ENCODE measurements at regions not wholly inside any gene's neighbourhood (a gene's known extent, or its start where the extent isn't known, plus 50 kb on each side); places are given as distances from the start of the nearest gene placed in this dataset.

GRCh38 chr21:19870682-19871081 lies 1127.5 kb upstream of the NCAM2 start:
- no peak overlapping the region for H3K27ac ChIP-seq (ENCODE audit: low read length)
- H3K4me1 ChIP-seq (ENCODE audit: insufficient read depth, low read length) = no peaks in the 10 kb centered on the region; the same call in 1 of the 2 replicates
- H3K9ac ChIP-seq (ENCODE audit: low read depth, low read length) = no peak overlapping the region
- no peaks in the 10 kb centered on the region for H3K9me3 ChIP-seq (ENCODE audit: insufficient read depth, low read depth, low read length)
- H3K27me3 ChIP-seq (ENCODE audit: insufficient read depth, low read length) = no peaks in the 10 kb centered on the region
- no peak overlapping the region for H3K4me3 ChIP-seq (ENCODE audit: low read length)
- H3K36me3 ChIP-seq (ENCODE audit: insufficient read depth, low read depth, low read length) = no peaks in the 10 kb centered on the region

GRCh38 chr21:19874521-19874920 lies 1123.7 kb upstream of the NCAM2 start:
- no peak overlapping the region for H3K4me3 ChIP-seq (ENCODE audit: low read length)

GRCh38 chr21:19878133-19878532 lies 1120.1 kb upstream of the NCAM2 start:
- H3K27ac ChIP-seq (ENCODE audit: low read length) = no peak overlapping the region
- H3K9me3 ChIP-seq (ENCODE audit: insufficient read depth, low read depth, low read length) = no peaks in the 10 kb centered on the region
- no peak overlapping the region for H3K4me3 ChIP-seq (ENCODE audit: low read length)
- no peaks in the 10 kb centered on the region for H3K36me3 ChIP-seq (ENCODE audit: insufficient read depth, low read depth, low read length)
- no peaks in the 10 kb centered on the region for H3K27me3 ChIP-seq (ENCODE audit: insufficient read depth, low read length)
- no peak overlapping the region for H3K9ac ChIP-seq (ENCODE audit: low read depth, low read length)
- H3K4me1 ChIP-seq (ENCODE audit: insufficient read depth, low read length) = no peaks in the 10 kb centered on the region

More at GRCh38 chr21:19874521-19874920, 1123.7 kb upstream of the NCAM2 start:
- Histone ChIP-seq H3K36me3 (ENCODE audit: insufficient read depth, low read depth, low read length) (no peaks in the 10 kb centered on the region), H3K4me1 (ENCODE audit: insufficient read depth, low read length) (no peaks in the 10 kb centered on the region), H3K27ac (ENCODE audit: low read length) (no peak overlapping the region), H3K9ac (ENCODE audit: low read depth, low read length) (no peak overlapping the region), H3K9me3 (ENCODE audit: insufficient read depth, low read depth, low read length) (no peaks in the 10 kb centered on the region), H3K27me3 (ENCODE audit: insufficient read depth, low read length) (no peaks in the 10 kb centered on the region)

- no peaks in the 10 kb centered on the region for H3K36me3 ChIP-seq (ENCODE audit: insufficient read depth, low read depth, low read length)
- H3K4me3 ChIP-seq (ENCODE audit: low read length) = no peak overlapping the region
- no peak overlapping the region for H3K9ac ChIP-seq (ENCODE audit: low read depth, low read length)
- no peaks in the 10 kb centered on the region for H3K4me1 ChIP-seq (ENCODE audit: insufficient read depth, low read length)
- no peak overlapping the region for H3K27ac ChIP-seq (ENCODE audit: low read length)
- no peaks in the 10 kb centered on the region for H3K9me3 ChIP-seq (ENCODE audit: insufficient read depth, low read depth, low read length)
- no peaks in the 10 kb centered on the region for H3K27me3 ChIP-seq (ENCODE audit: insufficient read depth, low read length)
Observed at GRCh38 chr21:19899645-19900044, 1098.6 kb upstream of the NCAM2 start.

- Histone ChIP-seq H3K27me3 (ENCODE audit: insufficient read depth, low read length) (no peaks in the 10 kb centered on the region), H3K4me1 (ENCODE audit: insufficient read depth, low read length) (no peaks in the 10 kb centered on the region), H3K9me3 (ENCODE audit: insufficient read depth, low read depth, low read length) (no peaks in the 10 kb centered on the region), H3K4me3 (ENCODE audit: low read length) (no peak overlapping the region), H3K36me3 (ENCODE audit: insufficient read depth, low read depth, low read length) (no peaks in the 10 kb centered on the region), H3K27ac (ENCODE audit: low read length) (no peak overlapping the region), H3K9ac (ENCODE audit: low read depth, low read length) (no peak overlapping the region)
Observed at GRCh38 chr21:19900149-19900548, 1098.1 kb upstream of the NCAM2 start.

- no peaks in the 10 kb centered on the region for H3K27me3 ChIP-seq (ENCODE audit: insufficient read depth, low read length)
- H3K4me1 ChIP-seq (ENCODE audit: insufficient read depth, low read length) = no peaks in the 10 kb centered on the region
- no peak overlapping the region for H3K4me3 ChIP-seq (ENCODE audit: low read length)
- H3K9ac ChIP-seq (ENCODE audit: low read depth, low read length) = no peak overlapping the region
- H3K36me3 ChIP-seq (ENCODE audit: insufficient read depth, low read depth, low read length) = no peaks in the 10 kb centered on the region
- H3K27ac ChIP-seq (ENCODE audit: low read length) = no peak overlapping the region
- no peaks in the 10 kb centered on the region for H3K9me3 ChIP-seq (ENCODE audit: insufficient read depth, low read depth, low read length)
Observed at GRCh38 chr21:19908390-19908789, 1089.8 kb upstream of the NCAM2 start.

- Histone ChIP-seq H3K27me3 (ENCODE audit: insufficient read depth, low read length) (no peaks in the 10 kb centered on the region), H3K36me3 (ENCODE audit: insufficient read depth, low read depth, low read length) (no peaks in the 10 kb centered on the region), H3K4me1 (ENCODE audit: insufficient read depth, low read length) (no peaks in the 10 kb centered on the region), H3K27ac (ENCODE audit: low read length) (no peak overlapping the region), H3K4me3 (ENCODE audit: low read length) (no peak overlapping the region), H3K9me3 (ENCODE audit: insufficient read depth, low read depth, low read length) (no peaks in the 10 kb centered on the region), H3K9ac (ENCODE audit: low read depth, low read length) (no peak overlapping the region)
Observed at GRCh38 chr21:19914028-19914427, 1084.2 kb upstream of the NCAM2 start.

- Histone ChIP-seq H3K9ac (ENCODE audit: low read depth, low read length) (no peak overlapping the region), H3K27ac (ENCODE audit: low read length) (no peak overlapping the region), H3K27me3 (ENCODE audit: insufficient read depth, low read length) (no peaks in the 10 kb centered on the region), H3K9me3 (ENCODE audit: insufficient read depth, low read depth, low read length) (no peaks in the 10 kb centered on the region), H3K36me3 (ENCODE audit: insufficient read depth, low read depth, low read length) (no peaks in the 10 kb centered on the region), H3K4me3 (ENCODE audit: low read length) (no peak overlapping the region), H3K4me1 (ENCODE audit: insufficient read depth, low read length) (no peaks in the 10 kb centered on the region)
Observed at GRCh38 chr21:19921211-19921610, 1077.0 kb upstream of the NCAM2 start.

- H3K4me3 ChIP-seq (ENCODE audit: low read length) = no peak overlapping the region
- no peaks in the 10 kb centered on the region for H3K36me3 ChIP-seq (ENCODE audit: insufficient read depth, low read depth, low read length)
- H3K9me3 ChIP-seq (ENCODE audit: insufficient read depth, low read depth, low read length) = no peaks in the 10 kb centered on the region
- no peaks in the 10 kb centered on the region for H3K27me3 ChIP-seq (ENCODE audit: insufficient read depth, low read length)
- no peak overlapping the region for H3K27ac ChIP-seq (ENCODE audit: low read length)
- H3K9ac ChIP-seq (ENCODE audit: low read depth, low read length) = no peak overlapping the region
- H3K4me1 ChIP-seq (ENCODE audit: insufficient read depth, low read length) = no peaks in the 10 kb centered on the region
Observed at GRCh38 chr21:19922122-19922521, 1076.1 kb upstream of the NCAM2 start.

GRCh38 chr21:19935467-19935866 lies 1062.7 kb upstream of the NCAM2 start:
- no peak overlapping the region for H3K27ac ChIP-seq (ENCODE audit: low read length)
- no peaks in the 10 kb centered on the region for H3K27me3 ChIP-seq (ENCODE audit: insufficient read depth, low read length)
- H3K4me1 ChIP-seq (ENCODE audit: insufficient read depth, low read length) = no peaks in the 10 kb centered on the region
- no peak overlapping the region for H3K9ac ChIP-seq (ENCODE audit: low read depth, low read length)
- H3K9me3 ChIP-seq (ENCODE audit: insufficient read depth, low read depth, low read length) = no peaks in the 10 kb centered on the region
- no peaks in the 10 kb centered on the region for H3K36me3 ChIP-seq (ENCODE audit: insufficient read depth, low read depth, low read length)
- no peak overlapping the region for H3K4me3 ChIP-seq (ENCODE audit: low read length)

GRCh38 chr21:19937619-19938018 lies 1060.6 kb upstream of the NCAM2 start:
- H3K27me3 ChIP-seq (ENCODE audit: insufficient read depth, low read length) = no peaks in the 10 kb centered on the region
- H3K4me1 ChIP-seq (ENCODE audit: insufficient read depth, low read length) = no peaks in the 10 kb centered on the region
- no peak overlapping the region for H3K27ac ChIP-seq (ENCODE audit: low read length)
- H3K4me3 ChIP-seq (ENCODE audit: low read length) = no peak overlapping the region
- H3K9ac ChIP-seq (ENCODE audit: low read depth, low read length) = no peak overlapping the region
- no peaks in the 10 kb centered on the region for H3K9me3 ChIP-seq (ENCODE audit: insufficient read depth, low read depth, low read length)
- no peaks in the 10 kb centered on the region for H3K36me3 ChIP-seq (ENCODE audit: insufficient read depth, low read depth, low read length)

- Histone ChIP-seq H3K4me1 (ENCODE audit: insufficient read depth, low read length) (no peaks in the 10 kb centered on the region), H3K9ac (ENCODE audit: low read depth, low read length) (no peak overlapping the region), H3K9me3 (ENCODE audit: insufficient read depth, low read depth, low read length) (no peaks in the 10 kb centered on the region), H3K27me3 (ENCODE audit: insufficient read depth, low read length) (no peaks in the 10 kb centered on the region), H3K4me3 (ENCODE audit: low read length) (no peak overlapping the region), H3K27ac (ENCODE audit: low read length) (no peak overlapping the region), H3K36me3 (ENCODE audit: insufficient read depth, low read depth, low read length) (no peaks in the 10 kb centered on the region)
Observed at GRCh38 chr21:19941626-19942025, 1056.6 kb upstream of the NCAM2 start.

GRCh38 chr21:19950347-19950746 lies 1047.9 kb upstream of the NCAM2 start:
- H3K27ac ChIP-seq (ENCODE audit: low read length) = no peak overlapping the region
- no peaks in the 10 kb centered on the region for H3K27me3 ChIP-seq (ENCODE audit: insufficient read depth, low read length)
- no peak overlapping the region for H3K9ac ChIP-seq (ENCODE audit: low read depth, low read length)
- H3K9me3 ChIP-seq (ENCODE audit: insufficient read depth, low read depth, low read length) = no peaks in the 10 kb centered on the region
- no peaks in the 10 kb centered on the region for H3K36me3 ChIP-seq (ENCODE audit: insufficient read depth, low read depth, low read length)
- H3K4me1 ChIP-seq (ENCODE audit: insufficient read depth, low read length) = no peaks in the 10 kb centered on the region
- no peak overlapping the region for H3K4me3 ChIP-seq (ENCODE audit: low read length)
